Brain microvascular endothelial cell (primary cell): ENCODE measurements at regions not wholly inside any gene's neighbourhood (a gene's known extent, or its start where the extent isn't known, plus 50 kb on each side); places are given as distances from the start of the nearest gene placed in this dataset.

Source experiments
- DNase-seq: peaks from one replicate; pipeline ENCODE4 v3.0.0-alpha.2; 2020
- H3K27ac ChIP-seq: fragments of 250-450 bp; sonication (Bioruptor Pico); 2 replicates; pipeline ENCODE4 v1.5.1; 2020; ENCODE audit warnings: mild to moderate bottlenecking, moderate library complexity
- H3K27me3 ChIP-seq: fragments of 250-450 bp; sonication (Bioruptor Pico); replicated peaks from 2 replicates; pipeline ENCODE4 v1.5.1; 2020; ENCODE audit warnings: mild to moderate bottlenecking
- H3K36me3 ChIP-seq: fragments of 250-450 bp; sonication (Bioruptor Pico); replicated peaks from 2 replicates; pipeline ENCODE4 v1.5.1; 2020; ENCODE audit warnings: mild to moderate bottlenecking
- H3K4me3 ChIP-seq: 2 replicates; pipeline ENCODE4 v1.5.1; 2011; ENCODE audit warnings: low read depth, mild to moderate bottlenecking, control low read depth, low read length, moderate library complexity
- CTCF ChIP-seq: IDR thresholded peaks from 2 replicates; pipeline ENCODE4 v1.5.1; 2011; ENCODE audit warnings: low read depth, mild to moderate bottlenecking, moderate library complexity, low read length, control low read depth, inconsistent platforms; ENCODE audit errors: missing control alignments
- in situ Hi-C: cut with HindIII; loops from 2 replicates; pipeline ENCODE4 v1.10.0; 2017; ENCODE audit warnings: low sequenced_read_pairs, low pct_ligation_motif_present

DNA sequence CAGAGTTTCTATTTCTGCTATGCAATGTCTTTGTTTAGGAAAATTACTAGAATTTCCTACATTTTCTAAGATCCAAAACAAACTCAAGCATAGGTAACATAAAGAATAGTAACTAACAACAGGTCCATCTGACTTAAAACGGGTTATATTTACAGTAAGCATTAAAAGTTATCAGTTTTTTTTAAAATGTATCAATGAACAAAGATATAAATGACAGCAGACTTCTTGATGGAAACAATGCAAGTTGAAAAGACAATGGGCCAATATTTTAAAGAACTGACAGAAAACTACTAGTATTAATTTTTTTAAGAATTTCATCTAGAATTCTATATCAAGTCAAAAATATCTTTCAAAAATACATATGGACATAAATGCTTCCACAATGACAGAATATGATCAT, 367.1 kb upstream of the MGAT4C start:
- H3K4me3 ChIP-seq: no peak overlapping the region
- no peak for DNase-seq
- H3K27ac ChIP-seq: no peak overlapping the region
- H3K27me3 ChIP-seq: no peaks in the 10 kb centered on the region
- in situ Hi-C loops: no loop called here
- no peak for TF ChIP-seq CTCF
- no peaks in the 10 kb centered on the region for H3K36me3 ChIP-seq

DNA sequence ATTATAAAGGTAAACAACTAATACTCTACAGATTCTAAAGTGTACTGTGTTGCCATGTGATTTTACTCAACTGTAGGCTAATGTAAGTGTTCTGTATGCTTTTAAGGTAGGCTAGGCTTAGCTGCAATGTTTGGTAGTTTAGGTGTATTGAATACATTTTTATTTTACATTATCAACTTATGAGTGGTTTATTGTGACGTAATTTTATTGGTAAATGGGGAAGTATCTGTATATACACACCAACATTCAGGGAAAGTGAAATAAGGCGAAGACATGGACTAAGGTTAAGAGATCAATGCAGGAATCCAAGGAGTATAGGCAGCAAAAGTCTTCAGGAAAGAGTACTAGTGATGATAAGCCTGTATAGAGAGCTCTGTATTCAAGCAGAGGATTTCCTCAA, 365.8 kb upstream of the MGAT4C start:
- H3K36me3 ChIP-seq: no peaks in the 10 kb centered on the region
- H3K27ac ChIP-seq: no peak overlapping the region
- no peak for DNase-seq
- no peaks in the 10 kb centered on the region for H3K27me3 ChIP-seq
- in situ Hi-C loops: no loop called here
- TF ChIP-seq CTCF: no peak
- no peak overlapping the region for H3K4me3 ChIP-seq

DNA sequence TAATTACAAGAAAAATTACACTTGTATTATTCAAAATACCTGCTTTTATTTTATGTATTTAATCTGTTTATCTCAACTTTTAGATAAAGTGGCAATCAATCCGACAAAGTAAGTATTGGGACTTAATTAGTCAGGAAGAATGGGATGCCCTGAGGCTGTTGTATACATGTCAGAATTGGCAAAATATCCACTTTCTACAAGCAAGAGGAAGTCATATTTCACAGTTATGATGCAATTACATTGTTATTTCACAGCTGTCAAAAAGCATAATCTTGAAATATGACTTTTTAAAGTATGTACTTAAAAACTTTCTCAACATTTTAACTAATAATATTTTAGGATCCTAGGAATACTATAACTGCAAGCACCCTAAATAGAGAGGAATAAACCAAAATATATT, 357.1 kb upstream of the MGAT4C start:
- H3K4me3 ChIP-seq: no peak overlapping the region
- in situ Hi-C loops: no loop called here
- no peaks in the 10 kb centered on the region for H3K36me3 ChIP-seq
- no peak for DNase-seq
- H3K27me3 ChIP-seq: no peaks in the 10 kb centered on the region
- H3K27ac ChIP-seq: no peak overlapping the region
- TF ChIP-seq CTCF: no peak

GRCh38 chr12:86608638-86609037, 352.4 kb upstream of the MGAT4C start:
- Histone ChIP-seq H3K36me3 (no peaks in the 10 kb centered on the region), H3K27ac (no peak overlapping the region), H3K27me3 (no peaks in the 10 kb centered on the region), H3K4me3 (no peak overlapping the region)
- no peak for TF ChIP-seq CTCF
- in situ Hi-C loops: no loop called here
- DNase-seq: no peak

- Histone ChIP-seq H3K27ac (no peak overlapping the region), H3K4me3 (no peak overlapping the region), H3K36me3 (no peaks in the 10 kb centered on the region), H3K27me3 (no peaks in the 10 kb centered on the region)
- no peak for TF ChIP-seq CTCF
- DNase-seq: no peak
- in situ Hi-C loops: no loop called here
These were observed 345.5 kb upstream of the MGAT4C start for GRCh38 chr12:86601550-86602308.

DNA sequence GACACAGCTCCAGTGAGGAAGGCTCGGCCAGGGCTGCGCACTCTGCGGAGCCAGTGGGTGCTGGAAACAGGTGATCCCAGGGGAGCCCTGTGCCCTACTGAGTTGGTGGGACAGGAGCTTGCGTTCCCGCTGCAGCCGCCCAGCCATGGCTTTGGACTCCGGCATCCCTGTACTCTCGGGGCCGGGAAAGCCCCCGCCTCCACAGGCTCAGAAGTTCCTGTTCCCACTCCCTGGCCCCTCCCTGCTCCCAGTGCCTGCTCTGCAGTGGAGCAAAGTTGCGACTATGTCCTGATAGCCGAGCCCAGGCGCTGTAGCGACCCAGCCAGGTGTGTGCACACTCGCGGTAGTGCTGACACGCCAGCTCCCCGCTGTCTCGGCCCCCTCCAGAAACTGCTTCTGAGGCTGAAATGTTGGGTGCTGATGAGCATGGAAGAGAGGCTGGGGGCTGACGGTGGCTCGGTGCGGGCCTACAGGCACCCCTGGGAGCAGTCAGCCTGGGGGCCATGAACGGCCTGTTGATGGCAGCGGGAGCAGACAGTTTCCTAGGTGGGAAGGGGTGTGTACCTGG, 344.6 kb upstream of the MGAT4C start:
- in situ Hi-C loops: no loop called here
- H3K4me3 ChIP-seq: no peak overlapping the region
- no peak for TF ChIP-seq CTCF

More for the DNA sequence above, 344.6 kb upstream of the MGAT4C start:
- DNase-seq: no peak
- H3K36me3 ChIP-seq: no peaks in the 10 kb centered on the region
- no peaks in the 10 kb centered on the region for H3K27me3 ChIP-seq
- H3K27ac ChIP-seq: no peak overlapping the region
